GM21737 (cell line): ENCODE measurements at regions not wholly inside any gene's neighbourhood (a gene's known extent, or its start where the extent isn't known, plus 50 kb on each side); places are given as distances from the start of the nearest gene placed in this dataset.
"Not testable (repeated sequence)": the region's sequence is repeated elsewhere in the genome, so short reads cannot be mapped to it uniquely, and the experiment has no call there.

Experiments used
- ATAC-seq: cut with Tn5 transposase; IDR thresholded peaks from one replicate; pipeline ENCODE4 v1.9.1; 2021; ENCODE audit warnings: mild to moderate bottlenecking, moderate library complexity; ENCODE audit not compliant: unreplicated experiment

- ATAC-seq = peak; percentile 65
Measured at GRCh38 chr2:39837856-39838453, 58.9 kb upstream of the THUMPD2 start.

- no peak for ATAC-seq
Measured at GRCh38 chr2:39836638-39837037, 57.6 kb upstream of the THUMPD2 start.

GRCh38 chr2:39834426-39834825 lies 55.4 kb upstream of the THUMPD2 start:
- no peak for ATAC-seq

- not testable (repeated sequence) for ATAC-seq
Measured at GRCh38 chr2:39830610-39831009, 51.6 kb upstream of the THUMPD2 start.
